Spleen (tissue), 7 donors: ENCODE measurements at regions not wholly inside any gene's neighbourhood (a gene's known extent, or its start where the extent isn't known, plus 50 kb on each side); places are given as distances from the start of the nearest gene placed in this dataset.

Source experiments
- POLR2A ChIP-seq, 3 donors: fragments of 450-650 bp; IDR thresholded peaks; one replicate each; pipeline ENCODE4 v1.5.1; 2017; ENCODE audit warnings: antibody characterized with exemption in 3 of 3, mild to moderate bottlenecking in 1 of 3
- TF ChIP-seq, protein P1 (sequence below), 11 experiments: fragments of 200-600 bp in 7 of 11; fragments of 450-650 bp in 4 of 11; sonication (generic) in 4 of 11; IDR thresholded peaks in 8 of 11; conservative IDR thresholded peaks in 3 of 11; 1 replicate in 7 of 11; 2 replicates in 4 of 11; pipeline versions ENCODE4 v1.4.0 to v1.8.0; 2016 to 2021; ENCODE audit warnings: antibody characterized with exemption in 11 of 11, inconsistent platforms in 4 of 11, mild to moderate bottlenecking in 1 of 11
- donor health status: DM: no; HTN: no; CAD: no; lungs with moderate emphysema.
- donor health status: DM: no; HTN: no; CAD: no.
- donor health status: DM: no; HTN: no; CAD: no.

DNA sequence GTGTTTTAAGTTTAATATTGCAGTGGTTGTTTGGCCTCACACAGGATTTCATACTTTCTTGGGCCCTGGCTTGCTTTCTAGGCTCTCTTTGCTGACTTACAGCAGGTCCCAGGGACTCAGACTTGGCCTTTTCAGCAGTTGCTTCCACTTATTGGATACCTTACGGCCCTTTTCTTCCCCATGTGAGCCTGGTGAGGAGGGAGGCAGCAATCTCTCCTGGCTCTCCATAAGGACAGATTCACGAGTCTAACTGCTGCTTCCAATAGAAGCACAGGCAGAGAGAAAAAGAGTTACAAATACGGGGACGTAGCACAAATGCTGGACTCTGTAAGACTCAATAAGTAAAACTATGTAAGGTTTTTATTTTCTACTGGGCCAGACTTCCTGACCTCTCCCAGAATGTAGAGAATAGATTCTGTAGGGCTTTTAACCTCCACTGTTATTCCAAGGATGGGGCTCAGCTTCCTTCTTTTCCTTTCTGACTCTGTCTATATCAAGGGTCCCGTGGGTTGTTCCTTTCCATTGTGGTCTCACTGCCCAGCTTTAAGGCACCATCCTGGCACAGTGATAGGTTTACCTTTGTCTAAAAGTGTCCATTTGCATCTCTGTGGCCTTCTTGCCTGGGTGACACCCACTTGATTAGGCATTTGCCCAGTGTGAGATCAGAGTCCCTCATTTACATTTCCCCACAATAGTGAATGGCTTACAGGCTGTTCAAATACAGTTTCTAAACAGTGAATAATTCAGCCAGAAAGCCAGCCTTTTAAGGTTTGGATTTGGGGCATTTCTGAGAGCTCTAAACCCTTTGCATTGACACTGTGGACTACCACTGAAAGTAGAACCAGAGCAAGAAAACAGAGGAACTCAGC, 92.8 kb downstream of the RASSF10 start:
- TF ChIP-seq POLR2A (IDR thresholded peaks at IDR 0.05): no peak
- TF ChIP-seq, protein P1, sequence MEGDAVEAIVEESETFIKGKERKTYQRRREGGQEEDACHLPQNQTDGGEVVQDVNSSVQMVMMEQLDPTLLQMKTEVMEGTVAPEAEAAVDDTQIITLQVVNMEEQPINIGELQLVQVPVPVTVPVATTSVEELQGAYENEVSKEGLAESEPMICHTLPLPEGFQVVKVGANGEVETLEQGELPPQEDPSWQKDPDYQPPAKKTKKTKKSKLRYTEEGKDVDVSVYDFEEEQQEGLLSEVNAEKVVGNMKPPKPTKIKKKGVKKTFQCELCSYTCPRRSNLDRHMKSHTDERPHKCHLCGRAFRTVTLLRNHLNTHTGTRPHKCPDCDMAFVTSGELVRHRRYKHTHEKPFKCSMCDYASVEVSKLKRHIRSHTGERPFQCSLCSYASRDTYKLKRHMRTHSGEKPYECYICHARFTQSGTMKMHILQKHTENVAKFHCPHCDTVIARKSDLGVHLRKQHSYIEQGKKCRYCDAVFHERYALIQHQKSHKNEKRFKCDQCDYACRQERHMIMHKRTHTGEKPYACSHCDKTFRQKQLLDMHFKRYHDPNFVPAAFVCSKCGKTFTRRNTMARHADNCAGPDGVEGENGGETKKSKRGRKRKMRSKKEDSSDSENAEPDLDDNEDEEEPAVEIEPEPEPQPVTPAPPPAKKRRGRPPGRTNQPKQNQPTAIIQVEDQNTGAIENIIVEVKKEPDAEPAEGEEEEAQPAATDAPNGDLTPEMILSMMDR (IDR thresholded peaks at IDR 0.05 in 8 of 11, conservative IDR thresholded peaks at IDR 0.05 in 3 of 11): no peak
